ENCODE measurements at regions not wholly inside any gene's neighbourhood (a gene's known extent, or its start where the extent isn't known, plus 50 kb on each side); places are given as distances from the start of the nearest gene placed in this dataset.

GRCh38 chr14:71474301-71475265 lies 457.6 kb upstream of the RGS6 start:
- no peak for DNase-seq

GRCh38 chr14:71475916-71476315 lies 456.3 kb upstream of the RGS6 start:
- DNase-seq = no peak

DNA sequence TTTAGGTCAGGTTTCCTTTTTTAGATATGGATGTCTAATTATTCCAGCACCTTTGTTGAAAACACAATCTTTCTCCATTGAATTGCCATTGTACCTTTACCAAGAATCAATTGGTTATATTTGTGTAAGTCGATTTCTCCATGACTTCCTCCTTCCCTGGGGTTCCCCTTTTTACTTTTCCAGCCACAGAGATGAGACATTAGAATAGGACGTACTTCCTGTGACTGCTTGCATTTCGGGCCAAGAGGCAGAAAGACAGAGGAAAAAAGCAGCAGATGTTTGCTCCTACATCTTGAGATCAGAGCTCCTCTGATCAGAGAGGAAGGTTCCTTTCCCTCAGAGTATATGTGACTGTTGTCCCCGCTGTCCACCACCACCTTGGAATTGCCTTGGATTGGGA lies 453.7 kb upstream of the RGS6 start:
- DNase-seq = no peak

DNA sequence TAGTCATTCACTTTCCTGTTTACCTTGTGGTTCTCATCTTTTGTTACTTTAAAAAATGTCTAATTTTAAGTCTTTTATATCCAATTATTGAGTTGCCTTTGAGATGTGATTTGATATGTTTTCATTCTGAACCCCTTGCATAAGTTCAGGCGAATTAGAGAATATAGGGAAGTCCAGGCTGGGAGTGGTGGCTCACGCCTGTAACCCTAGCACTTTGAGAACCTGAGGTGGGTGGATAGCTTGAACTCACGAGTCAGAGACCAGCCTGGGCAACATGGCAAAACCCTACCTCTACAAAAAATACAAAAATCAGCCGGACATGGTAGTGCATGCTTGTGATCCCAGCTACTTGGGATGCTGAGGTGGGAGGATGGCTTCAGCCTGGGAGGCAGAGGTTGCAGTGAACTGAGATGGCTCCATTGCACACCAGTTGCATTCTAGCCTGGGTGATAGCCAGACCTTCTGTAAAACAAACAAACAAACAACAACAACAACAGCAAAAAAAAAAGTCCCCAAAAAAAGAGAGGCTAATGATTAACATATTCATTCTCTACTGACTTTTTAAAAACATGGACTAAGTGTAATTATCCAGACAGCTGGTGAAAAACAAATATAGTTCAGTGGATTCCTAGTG lies 451.1 kb upstream of the RGS6 start:
- no peak for DNase-seq

- no peak for DNase-seq
Measured at GRCh38 chr14:71482671-71483070, 449.6 kb upstream of the RGS6 start.

DNA sequence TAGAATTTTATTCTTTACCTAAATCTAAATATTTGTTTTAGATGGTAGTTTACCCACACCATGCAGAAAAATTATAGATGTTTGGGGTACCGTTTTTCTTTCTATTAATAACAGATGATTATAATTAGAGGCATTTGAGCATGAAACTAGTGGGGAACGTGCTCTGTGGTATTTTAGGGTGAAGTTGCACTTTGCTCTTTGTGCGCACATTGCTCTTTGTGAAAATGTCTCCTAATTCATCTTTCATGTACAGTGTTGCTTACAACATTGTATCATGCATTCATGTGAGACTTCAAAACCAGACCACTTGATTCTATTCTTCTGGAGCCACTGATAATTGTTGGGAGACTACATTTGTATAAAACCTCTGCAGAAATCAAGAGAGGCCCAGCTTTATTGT lies 449.1 kb upstream of the RGS6 start:
- no peak for DNase-seq

GRCh38 chr14:71485833-71486232 lies 446.4 kb upstream of the RGS6 start:
- DNase-seq = no peak

DNA sequence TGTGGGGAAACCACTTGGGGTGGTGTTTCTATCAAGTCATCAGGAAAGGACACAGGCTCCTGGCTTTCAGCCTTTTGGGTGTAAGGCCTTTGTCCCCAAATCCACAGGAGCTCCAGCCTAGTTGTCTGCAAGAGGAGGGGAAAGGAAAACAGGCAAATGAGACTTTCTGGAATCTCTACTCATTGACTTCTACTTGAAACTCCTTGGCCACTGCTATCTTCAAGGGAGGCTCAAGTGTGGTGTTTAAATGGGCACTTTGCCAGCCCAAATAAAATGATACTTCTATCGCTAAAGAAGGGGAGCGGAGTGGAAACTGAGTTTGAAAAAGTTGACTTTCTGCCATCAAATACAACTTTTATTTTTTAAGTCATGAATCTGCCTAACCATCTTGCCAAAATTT lies 445.9 kb upstream of the RGS6 start:
- no peak for DNase-seq

GRCh38 chr14:71487449-71487848 lies 444.8 kb upstream of the RGS6 start:
- no peak for DNase-seq

- DNase-seq = no peak
Measured at GRCh38 chr14:71487941-71488340, 444.3 kb upstream of the RGS6 start.

DNA sequence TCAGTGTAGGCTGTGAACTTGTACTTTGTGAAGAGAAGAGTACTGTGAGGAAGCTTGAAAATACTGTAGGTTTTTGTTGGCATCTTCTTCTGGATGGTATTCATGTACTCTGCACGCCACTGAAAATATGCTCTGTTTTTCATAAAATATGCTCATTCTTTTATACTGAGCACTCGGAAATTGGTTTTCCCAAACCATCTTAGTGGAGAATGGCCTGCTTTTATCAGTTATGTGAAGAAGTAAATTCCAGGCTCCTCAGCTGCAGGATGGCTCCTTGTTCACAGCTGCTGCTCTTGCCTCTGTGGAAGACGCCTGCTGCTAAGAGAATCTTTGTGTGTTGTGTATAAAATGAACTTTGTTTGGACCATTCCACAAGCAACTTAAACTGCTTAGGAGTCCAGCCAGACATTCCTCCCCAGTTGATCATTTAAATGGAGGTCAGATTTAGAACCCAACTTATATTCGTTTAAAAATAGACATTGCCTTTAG lies 443.5 kb upstream of the RGS6 start:
- DNase-seq = no peak

GRCh38 chr14:71489742-71490141 lies 442.5 kb upstream of the RGS6 start:
- DNase-seq = no peak

DNA sequence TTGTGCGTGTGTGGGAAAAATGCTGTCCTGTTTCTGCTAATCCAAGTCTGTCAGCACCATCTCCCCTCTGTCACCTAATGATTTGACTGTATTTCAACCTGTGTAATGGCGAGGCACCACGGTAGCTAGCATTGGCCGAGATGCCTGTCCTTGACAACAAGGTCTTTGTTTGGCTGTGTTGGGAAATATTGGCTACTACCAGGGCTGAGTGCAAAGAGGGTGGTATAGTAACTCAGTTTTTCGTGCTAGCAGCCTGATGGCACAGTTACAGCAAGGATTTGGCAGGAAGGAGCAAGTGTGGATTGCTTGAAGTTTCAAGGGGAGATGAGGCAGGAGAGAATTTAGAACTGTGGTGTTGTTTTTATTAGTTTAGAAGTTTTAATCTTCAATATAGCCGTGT lies 440.3 kb upstream of the RGS6 start:
- no peak for DNase-seq

DNA sequence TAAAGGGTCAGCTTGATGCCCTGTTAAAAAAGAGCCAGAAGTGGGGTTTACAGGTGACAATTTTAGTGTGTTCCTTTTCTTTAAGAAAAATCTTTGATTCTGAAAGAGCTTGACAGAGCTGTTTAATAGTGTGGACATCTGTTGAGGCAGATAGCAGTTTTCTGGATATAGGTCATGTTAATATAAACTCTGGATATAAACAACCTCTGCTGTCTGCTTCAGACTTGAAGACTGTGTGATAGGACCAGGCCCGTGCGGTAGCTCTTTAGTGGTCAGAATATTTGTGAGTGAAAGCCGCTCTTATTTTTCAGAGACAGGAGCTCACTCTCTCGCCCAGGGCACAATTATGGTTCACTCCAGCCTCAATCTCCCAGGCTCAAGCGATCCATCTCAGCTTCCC lies 439.9 kb upstream of the RGS6 start:
- no peak for DNase-seq

DNA sequence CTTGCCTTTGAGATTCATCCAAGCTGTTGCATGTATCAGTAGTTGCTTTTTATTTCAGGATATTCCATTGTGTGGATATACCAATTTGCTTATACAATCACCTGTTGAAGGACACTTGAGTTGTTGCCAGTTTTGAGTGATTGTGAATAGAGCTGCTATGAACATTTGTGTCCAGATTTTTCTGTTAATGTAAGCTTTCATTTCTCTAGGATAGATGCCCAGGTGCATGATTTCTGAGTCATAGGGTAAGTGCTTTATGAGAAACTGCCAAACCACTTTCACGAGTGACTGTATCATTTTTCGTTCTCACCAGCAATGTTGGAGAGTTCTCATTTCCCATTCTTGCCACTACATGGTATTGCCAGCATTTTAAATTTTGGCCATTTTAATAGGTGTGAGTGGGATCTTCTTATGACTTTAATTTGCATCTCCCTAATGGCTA lies 434.6 kb upstream of the RGS6 start:
- no peak for DNase-seq

- DNase-seq = no peak
Measured at GRCh38 chr14:71498212-71498611, 434.0 kb upstream of the RGS6 start.

GRCh38 chr14:71499018-71499417 lies 433.2 kb upstream of the RGS6 start:
- no peak for DNase-seq

DNA sequence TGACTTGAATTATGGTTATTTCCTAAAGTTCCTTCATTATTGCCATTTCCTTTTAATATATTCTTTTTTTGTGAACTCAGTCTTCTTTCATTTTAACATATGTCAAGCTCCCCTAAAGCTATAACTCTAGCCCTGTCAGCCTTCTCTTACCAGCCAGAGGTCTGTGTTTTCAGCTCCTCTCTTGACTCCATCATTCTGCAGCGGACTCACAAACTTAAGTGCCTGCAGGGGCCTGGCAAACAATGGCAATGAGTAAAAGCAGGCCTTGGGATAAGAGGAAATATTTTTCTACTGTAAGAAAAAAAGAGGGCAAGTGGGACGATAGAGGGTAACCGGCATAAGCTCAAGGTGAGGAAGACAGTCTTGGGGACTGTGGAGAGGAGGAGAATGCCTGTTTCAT lies 424.5 kb upstream of the RGS6 start:
- no peak for DNase-seq

DNA sequence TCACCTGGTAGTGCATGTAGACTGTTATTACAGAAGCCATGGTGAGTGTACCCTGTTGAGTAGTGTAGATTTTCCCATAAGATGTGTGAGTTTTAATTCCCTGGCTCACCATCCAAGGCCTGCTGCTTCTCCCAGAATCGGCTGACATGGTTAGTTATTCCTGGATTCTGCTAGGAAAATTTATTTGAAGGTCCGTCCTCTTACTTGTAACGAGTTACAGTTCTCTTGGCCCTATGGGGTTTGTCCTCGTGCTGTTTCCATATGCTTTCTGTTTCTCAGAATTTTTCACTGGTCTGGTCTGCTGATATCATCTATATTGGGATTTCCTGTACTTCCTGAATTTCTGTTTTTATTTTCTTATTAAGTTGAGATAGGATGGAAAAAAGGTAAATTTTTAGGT lies 423.3 kb upstream of the RGS6 start:
- no peak for DNase-seq

DNA sequence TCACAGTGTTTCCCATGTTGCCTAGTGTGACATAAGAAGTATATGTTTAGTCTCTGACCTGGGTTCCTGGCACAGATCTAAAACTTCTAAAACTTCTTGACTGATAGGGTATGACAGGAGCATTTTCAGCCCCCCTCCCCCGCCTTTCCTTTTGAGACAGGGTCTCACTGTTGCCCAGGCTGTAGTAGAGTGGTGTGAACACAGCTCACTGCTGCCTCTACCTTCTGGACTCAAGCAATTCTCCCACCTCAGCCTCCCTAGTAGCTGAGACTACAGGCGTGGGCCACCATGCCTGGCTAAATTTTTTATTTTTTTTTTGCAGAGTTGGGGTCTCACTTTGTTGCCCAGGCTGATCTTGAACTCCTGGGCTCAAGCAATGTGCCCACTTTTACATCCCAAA lies 421.1 kb upstream of the RGS6 start:
- DNase-seq = no peak

GRCh38 chr14:71514941-71515919 lies 417.0 kb upstream of the RGS6 start:
- no peak for DNase-seq

GRCh38 chr14:71521238-71522135 lies 410.7 kb upstream of the RGS6 start:
- DNase-seq = no peak
